H7 (cell line): ENCODE measurements at regions not wholly inside any gene's neighbourhood (a gene's known extent, or its start where the extent isn't known, plus 50 kb on each side); places are given as distances from the start of the nearest gene placed in this dataset.
A peak's percentile ranks its signal among the peaks of the same experiment; 100 is the strongest.
"Not testable (repeated sequence)": the region's sequence is repeated elsewhere in the genome, so short reads cannot be mapped to it uniquely, and the experiment has no call there.

Source experiments
- DNase-seq: peaks from one replicate; pipeline ENCODE4 v3.0.0; 2012
- H3K27me3 ChIP-seq: 2 replicates; pipeline ENCODE4 v1.6.0; 2011; ENCODE audit warnings: mild to moderate bottlenecking, low read length; ENCODE audit not compliant: control insufficient read depth, insufficient read depth
- H3K36me3 ChIP-seq: replicated peaks from 2 replicates; pipeline ENCODE4 v1.5.1; 2011; ENCODE audit warnings: low read length; ENCODE audit not compliant: control insufficient read depth, insufficient read depth
- H3K4me3 ChIP-seq: 2 replicates; pipeline ENCODE4 v1.5.1; 2011; ENCODE audit warnings: low read depth, mild to moderate bottlenecking, control low read depth, low read length, moderate library complexity; ENCODE audit not compliant: insufficient read depth

GRCh38 chr17:68097161-68097805 is 61.7 kb downstream of the KPNA2 start:
- no peak overlapping the region for H3K4me3 ChIP-seq
- H3K27me3 ChIP-seq: peaks cover 12% of the 10 kb centered on the region
- H3K36me3 ChIP-seq: no peaks in the 10 kb centered on the region
- no peak for DNase-seq

- peaks cover 15% of the 10 kb centered on the region for H3K27me3 ChIP-seq
- not testable (repeated sequence) for H3K36me3 ChIP-seq, H3K4me3 ChIP-seq, DNase-seq
Measured at GRCh38 chr17:68099341-68099753, 63.8 kb downstream of the KPNA2 start.

- DNase-seq: no peak
- Histone ChIP-seq H3K36me3 (no peaks in the 10 kb centered on the region), H3K27me3 (peaks cover 15% of the 10 kb centered on the region), H3K4me3 (no peak overlapping the region)
Measured at GRCh38 chr17:68100000-68100641, 64.6 kb downstream of the KPNA2 start.

- H3K27me3 ChIP-seq: peaks cover 15% of the 10 kb centered on the region
- H3K4me3 ChIP-seq: peak overlapping the region; percentile 57
- DNase-seq: peak; percentile 97
- no peaks in the 10 kb centered on the region for H3K36me3 ChIP-seq
Measured at GRCh38 chr17:68101075-68101986, 65.8 kb downstream of the KPNA2 start.

- Histone ChIP-seq H3K4me3 (peak overlapping the region; percentile 57), H3K27me3 (peaks cover 15% of the 10 kb centered on the region), H3K36me3 (no peaks in the 10 kb centered on the region)
- no peak for DNase-seq
Measured at GRCh38 chr17:68101987-68102314, 66.4 kb downstream of the KPNA2 start.

GRCh38 chr17:68102318-68102758 is 66.8 kb downstream of the KPNA2 start:
- Histone ChIP-seq H3K4me3 (peak overlapping the region; percentile 57), H3K27me3 (peaks cover 15% of the 10 kb centered on the region), H3K36me3 (no peaks in the 10 kb centered on the region)
- no peak for DNase-seq

- Histone ChIP-seq H3K4me3 (no peak overlapping the region), H3K36me3 (no peaks in the 10 kb centered on the region), H3K27me3 (peaks cover 15% of the 10 kb centered on the region)
- DNase-seq: no peak
Measured at GRCh38 chr17:68103148-68103547, 67.6 kb downstream of the KPNA2 start.

- no peak for DNase-seq
- Histone ChIP-seq H3K4me3 (no peak overlapping the region), H3K36me3 (no peaks in the 10 kb centered on the region), H3K27me3 (peaks cover 6% of the 10 kb centered on the region)
Measured at GRCh38 chr17:68106085-68106484, 70.5 kb downstream of the KPNA2 start.

GRCh38 chr17:68107373-68107772 is 71.8 kb downstream of the KPNA2 start:
- Histone ChIP-seq H3K36me3 (no peaks in the 10 kb centered on the region), H3K27me3 (peaks cover 2% of the 10 kb centered on the region; the same call in 1 of the 2 replicates), H3K4me3 (no peak overlapping the region)
- no peak for DNase-seq

GRCh38 chr17:68108313-68109000 is 72.9 kb downstream of the KPNA2 start:
- Histone ChIP-seq H3K4me3 (no peak overlapping the region), H3K27me3 (no peaks in the 10 kb centered on the region), H3K36me3 (no peaks in the 10 kb centered on the region)
- no peak for DNase-seq

GRCh38 chr17:68109404-68109803 is 73.9 kb downstream of the KPNA2 start:
- not testable (repeated sequence) for H3K4me3 ChIP-seq, H3K36me3 ChIP-seq, DNase-seq, H3K27me3 ChIP-seq

GRCh38 chr17:68116211-68116610 is 80.7 kb downstream of the KPNA2 start:
- H3K36me3 ChIP-seq, H3K4me3 ChIP-seq, H3K27me3 ChIP-seq, DNase-seq: not testable (repeated sequence)

GRCh38 chr17:68122587-68122986 is 87.1 kb downstream of the KPNA2 start:
- DNase-seq: no peak
- no peaks in the 10 kb centered on the region for H3K36me3 ChIP-seq
- no peaks in the 10 kb centered on the region for H3K27me3 ChIP-seq
- no peak overlapping the region for H3K4me3 ChIP-seq

- DNase-seq: no peak
- H3K36me3 ChIP-seq: no peaks in the 10 kb centered on the region
- no peaks in the 10 kb centered on the region for H3K27me3 ChIP-seq
- H3K4me3 ChIP-seq: no peak overlapping the region
Measured at GRCh38 chr17:68125111-68125870, 89.8 kb downstream of the KPNA2 start.
